H9 (cell line): ENCODE measurements at regions not wholly inside any gene's neighbourhood (a gene's known extent, or its start where the extent isn't known, plus 50 kb on each side); places are given as distances from the start of the nearest gene placed in this dataset.

Experiments used
- DNase-seq: peaks from one replicate; pipeline ENCODE4 v3.0.0-alpha.2; 2017
- H2AFZ ChIP-seq: one replicate; pipeline ENCODE4 v1.6.1; 2013; ENCODE audit warnings: mild to moderate bottlenecking, low read length, control low read depth, moderate library complexity
- H2AK5ac ChIP-seq: 2 replicates; pipeline ENCODE4 v1.6.1; 2013; ENCODE audit warnings: low read length, control low read depth, mixed read lengths; ENCODE audit not compliant: insufficient read length
- H2BK120ac ChIP-seq: one replicate; pipeline ENCODE4 v1.6.1; 2013; ENCODE audit warnings: low read depth, mild to moderate bottlenecking, low read length, control low read depth, inconsistent platforms; ENCODE audit not compliant: poor library complexity, severe bottlenecking
- H2BK12ac ChIP-seq: 2 replicates; pipeline ENCODE4 v1.6.1; 2013; ENCODE audit warnings: low read length, control low read depth, mixed read lengths, low read depth; ENCODE audit not compliant: insufficient read length
- H2BK15ac ChIP-seq: 2 replicates; pipeline ENCODE4 v1.6.1; 2013; ENCODE audit warnings: low read depth, low read length, control low read depth
- H2BK20ac ChIP-seq: one replicate; pipeline ENCODE4 v1.6.1; 2013; ENCODE audit warnings: low read depth, mild to moderate bottlenecking, low read length, control low read depth, inconsistent platforms; ENCODE audit not compliant: poor library complexity, severe bottlenecking
- H2BK5ac ChIP-seq: 2 replicates; pipeline ENCODE4 v1.6.1; 2013; ENCODE audit warnings: low read length, control low read depth, mixed read lengths; ENCODE audit not compliant: insufficient read length
- H3K14ac ChIP-seq: 2 replicates; pipeline ENCODE4 v1.6.1; 2013; ENCODE audit warnings: low read length, control low read depth; ENCODE audit not compliant: insufficient read depth
- H3K18ac ChIP-seq: 2 replicates; pipeline ENCODE4 v1.6.1; 2013; ENCODE audit warnings: low read depth, mild to moderate bottlenecking, mixed read lengths, low read length, control low read depth; ENCODE audit not compliant: insufficient read length
- H3K23ac ChIP-seq: 2 replicates; pipeline ENCODE4 v1.6.1; 2013; ENCODE audit warnings: low read length, control low read depth, mixed read lengths, low read depth; ENCODE audit not compliant: insufficient read length
- H3K23me2 ChIP-seq: 2 replicates; pipeline ENCODE4 v1.6.1; 2013; ENCODE audit warnings: low read depth, mild to moderate bottlenecking, mixed read lengths, low read length, control low read depth; ENCODE audit not compliant: insufficient read length, poor library complexity, severe bottlenecking
- H3K27ac ChIP-seq: 2 replicates; pipeline ENCODE4 v1.5.1; 2013; ENCODE audit warnings: low read length, control low read depth, mixed read lengths, low read depth; ENCODE audit not compliant: insufficient read length
- H3K27me3 ChIP-seq: 2 replicates; pipeline ENCODE4 v1.6.1; 2013; ENCODE audit warnings: low read length, control low read depth, inconsistent platforms; ENCODE audit not compliant: insufficient read depth
- H3K4ac ChIP-seq: 2 replicates; pipeline ENCODE4 v1.6.1; 2013; ENCODE audit warnings: low read depth, mild to moderate bottlenecking, control low read depth, inconsistent platforms, low read length, moderate library complexity
- H3K4me1 ChIP-seq: 2 replicates; pipeline ENCODE4 v1.6.1; 2013; ENCODE audit warnings: low read length, control low read depth, inconsistent platforms; ENCODE audit not compliant: insufficient read depth
- H3K4me2 ChIP-seq: 2 replicates; pipeline ENCODE4 v1.6.1; 2013; ENCODE audit warnings: low read length, control low read depth, mixed read lengths; ENCODE audit not compliant: insufficient read length, insufficient read depth
- H3K56ac ChIP-seq: 2 replicates; pipeline ENCODE4 v1.6.1; 2013; ENCODE audit warnings: low read depth, mild to moderate bottlenecking, mixed read lengths, low read length, control low read depth; ENCODE audit not compliant: insufficient read length
- H3K79me1 ChIP-seq: 2 replicates; pipeline ENCODE4 v1.6.1; 2013; ENCODE audit warnings: low read depth, mild to moderate bottlenecking, moderate library complexity, low read length, control low read depth, inconsistent platforms; ENCODE audit not compliant: insufficient read depth, poor library complexity, severe bottlenecking
- H3K79me2 ChIP-seq: 2 replicates; pipeline ENCODE4 v1.6.1; 2013; ENCODE audit warnings: low read length, control low read depth, inconsistent platforms; ENCODE audit not compliant: insufficient read depth
- H3K9ac ChIP-seq: 2 replicates; pipeline ENCODE4 v1.6.1; 2013; ENCODE audit warnings: low read length, control low read depth, mixed read lengths; ENCODE audit not compliant: insufficient read length; ENCODE audit errors: extremely low read depth
- H3K9me3 ChIP-seq: one replicate; pipeline ENCODE4 v1.6.1; 2013; ENCODE audit warnings: low read depth, low read length, inconsistent platforms; ENCODE audit not compliant: control insufficient read depth
- H3T11ph ChIP-seq: one replicate; pipeline ENCODE4 v1.6.1; 2013; ENCODE audit warnings: mild to moderate bottlenecking, low read length, control low read depth, inconsistent platforms
- H4K20me1 ChIP-seq: one replicate; pipeline ENCODE4 v1.6.1; 2013; ENCODE audit not compliant: control insufficient read depth, insufficient read length, insufficient read depth
- H4K5ac ChIP-seq: 2 replicates; pipeline ENCODE4 v1.6.1; 2013; ENCODE audit warnings: low read depth, mild to moderate bottlenecking, mixed read lengths, low read length, control low read depth; ENCODE audit not compliant: insufficient read length
- H4K8ac ChIP-seq: replicated peaks from 2 replicates; pipeline ENCODE4 v1.6.1; 2013; ENCODE audit warnings: low read length, control low read depth, mixed read lengths, low read depth; ENCODE audit not compliant: insufficient read length
- H4K91ac ChIP-seq: 2 replicates; pipeline ENCODE4 v1.6.1; 2013; ENCODE audit warnings: low read depth, mild to moderate bottlenecking, moderate library complexity, mixed read lengths, low read length, control low read depth; ENCODE audit not compliant: insufficient read length
- H3K27ac Mint-ChIP-seq, 3 experiments: 2 replicates in 2 of 3; 3 replicates in 1 of 3; pipeline ENCODE4 v1.8.0; 2020 to 2021; ENCODE audit warnings: mixed read lengths in 3 of 3, mild to moderate bottlenecking in 1 of 3, moderate library complexity in 1 of 3
- H3K27me3 Mint-ChIP-seq: 2 replicates; pipeline ENCODE4 v1.8.0; 2021; ENCODE audit warnings: low read depth, mild to moderate bottlenecking, moderate library complexity, mixed read lengths
- H3K36me3 Mint-ChIP-seq, 3 experiments: 2 replicates in 2 of 3; 3 replicates in 1 of 3; pipeline ENCODE4 v1.8.0; 2020 to 2021; ENCODE audit warnings: low read depth in 3 of 3, mixed read lengths in 3 of 3; ENCODE audit not compliant: insufficient read depth in 1 of 3
- H3K4me1 Mint-ChIP-seq, 2 experiments: 2 replicates each; pipeline ENCODE4 v1.8.0; 2020; ENCODE audit warnings: mixed read lengths in 2 of 2
- H3K4me3 Mint-ChIP-seq, 2 experiments: 2 replicates in 1 of 2; 3 replicates in 1 of 2; pipeline ENCODE4 v1.8.0; 2020 to 2021; ENCODE audit warnings: mild to moderate bottlenecking in 2 of 2, mixed read lengths in 2 of 2, moderate library complexity in 1 of 2
- H3K9me3 Mint-ChIP-seq, 2 experiments: 2 replicates in 1 of 2; 3 replicates in 1 of 2; pipeline ENCODE4 v1.8.0; 2020; ENCODE audit warnings: mild to moderate bottlenecking in 2 of 2, mixed read lengths in 2 of 2, moderate library complexity in 1 of 2
- CTCF ChIP-seq: fragments of 200-600 bp; sonication (generic); conservative IDR thresholded peaks from 3 replicates; pipeline ENCODE4 v1.8.0; 2021; ENCODE audit warnings: antibody characterized with exemption, mild to moderate bottlenecking
- WGBS: extraction: QIAGEN DNeasy Blood & Tissue Kit; methylation state at CpG from one replicate; pipeline ENCODE4 v1.1.7; 2013; ENCODE audit warnings: missing lambda C conversion rate, low lambda C conversion rate, mixed read lengths; ENCODE audit not compliant: insufficient read length; ENCODE audit errors: extremely low coverage; 5-methylcytosine and 5-hydroxymethylcytosine counted together

GRCh38 chr3:177878957-177879356 lies 657.3 kb upstream of the KCNMB2 start:
- H3K27me3 Mint-ChIP-seq = no peaks in the 10 kb centered on the region
- H3K23ac ChIP-seq = no peak overlapping the region
- no peak overlapping the region for H3K9ac ChIP-seq
- no peak overlapping the region for H2BK5ac ChIP-seq
- no peak overlapping the region for H3K56ac ChIP-seq
- no peak overlapping the region for H3K4me3 Mint-ChIP-seq
- DNase-seq = no peak
- H3K27ac ChIP-seq = no peak overlapping the region
- no peak overlapping the region for H2BK15ac ChIP-seq
- no peak overlapping the region for H2AK5ac ChIP-seq
- no peaks in the 10 kb centered on the region for H3K9me3 Mint-ChIP-seq
- no peak overlapping the region for H3K4me2 ChIP-seq
- no peak overlapping the region for H3T11ph ChIP-seq
- no peaks in the 10 kb centered on the region for H4K20me1 ChIP-seq
- H3K79me2 ChIP-seq = no peaks in the 10 kb centered on the region
- no peak overlapping the region for H3K18ac ChIP-seq
- no peak overlapping the region for H4K91ac ChIP-seq
- H4K8ac ChIP-seq = no peak overlapping the region
- WGBS = no CpG with 5 or more reads among the region's 4 CpGs
- no peaks in the 10 kb centered on the region for H3K23me2 ChIP-seq
- no peaks in the 10 kb centered on the region for H3K79me1 ChIP-seq
- H3K14ac ChIP-seq = no peak overlapping the region
- TF ChIP-seq CTCF = no peak
- no peak overlapping the region for H2BK12ac ChIP-seq
- no peak overlapping the region for H2BK20ac ChIP-seq
- H3K36me3 Mint-ChIP-seq = no peaks in the 10 kb centered on the region
- no peaks in the 10 kb centered on the region for H3K27me3 ChIP-seq
- peak overlapping the region in 1 of 3 experiments; percentile 54; a peak in 1 of 7 replicates for H3K27ac Mint-ChIP-seq
- no peak overlapping the region for H3K4ac ChIP-seq
- H3K4me1 Mint-ChIP-seq = peaks cover 4% of the 10 kb centered on the region in 2 experiments; a peak in 2 of 4 replicates
- no peak overlapping the region for H4K5ac ChIP-seq
- H3K9me3 ChIP-seq = no peaks in the 10 kb centered on the region
- H2AFZ ChIP-seq = no peak overlapping the region
- H3K4me1 ChIP-seq = no peaks in the 10 kb centered on the region
- H2BK120ac ChIP-seq = no peak overlapping the region
